Mucosa of gallbladder (tissue), 1 donor: ENCODE measurements at regions not wholly inside any gene's neighbourhood (a gene's known extent, or its start where the extent isn't known, plus 50 kb on each side); places are given as distances from the start of the nearest gene placed in this dataset.
A peak's percentile ranks its signal among the peaks of the same experiment; 100 is the strongest.

Experiments
- DNase-seq: peaks from one replicate; pipeline ENCODE4 v3.0.0-alpha.2; 2020; ENCODE audit warnings: low spot score
- donor health status: DM: no; HTN: no; CAD: no.

DNA sequence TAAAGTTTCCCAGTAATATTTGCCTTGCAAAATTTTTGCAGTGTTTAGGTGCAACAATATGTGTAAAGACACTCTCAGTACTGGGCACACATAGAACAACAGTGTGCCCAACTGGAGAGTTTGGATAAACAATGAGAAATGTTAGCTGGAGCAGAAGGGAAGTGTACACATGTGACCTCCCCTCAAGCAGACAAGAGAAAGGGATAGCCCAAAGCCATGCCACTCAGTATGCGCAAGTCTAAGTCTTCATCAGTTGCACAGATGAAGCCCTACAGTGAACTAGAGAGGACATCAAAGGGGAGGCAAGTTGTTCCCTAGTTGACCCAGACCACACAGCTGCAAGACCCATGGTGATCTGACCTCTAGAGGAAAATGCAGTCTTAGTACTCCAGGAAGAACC lies 97.9 kb upstream of the CDH11 start:
- no peak for DNase-seq

- DNase-seq, result no peak
Observed at GRCh38 chr16:65218348-65218747, 96.5 kb upstream of the CDH11 start.

GRCh38 chr16:65213866-65214595 lies 92.2 kb upstream of the CDH11 start:
- no peak for DNase-seq

- no peak for DNase-seq
Observed at GRCh38 chr16:65212791-65213190, 90.9 kb upstream of the CDH11 start.

DNA sequence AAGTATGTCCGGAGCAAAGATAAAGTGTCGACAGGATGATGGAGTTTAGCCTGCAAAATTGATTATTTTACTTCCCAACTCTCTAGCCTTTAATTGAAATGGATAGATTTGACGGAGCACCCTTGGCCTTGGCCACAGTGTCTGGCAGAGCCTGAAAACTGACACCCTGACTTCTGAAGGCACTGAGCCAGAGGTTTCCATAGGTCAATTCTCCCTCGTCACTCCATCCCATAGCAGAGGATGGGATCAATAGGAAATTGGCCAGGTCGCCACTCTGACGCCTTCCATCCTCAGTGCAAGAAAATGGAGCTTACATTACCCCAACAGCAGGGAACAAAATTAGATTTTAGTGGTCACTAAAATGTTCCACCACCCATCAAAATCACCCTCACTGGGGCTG lies 90.4 kb upstream of the CDH11 start:
- no peak for DNase-seq

DNA sequence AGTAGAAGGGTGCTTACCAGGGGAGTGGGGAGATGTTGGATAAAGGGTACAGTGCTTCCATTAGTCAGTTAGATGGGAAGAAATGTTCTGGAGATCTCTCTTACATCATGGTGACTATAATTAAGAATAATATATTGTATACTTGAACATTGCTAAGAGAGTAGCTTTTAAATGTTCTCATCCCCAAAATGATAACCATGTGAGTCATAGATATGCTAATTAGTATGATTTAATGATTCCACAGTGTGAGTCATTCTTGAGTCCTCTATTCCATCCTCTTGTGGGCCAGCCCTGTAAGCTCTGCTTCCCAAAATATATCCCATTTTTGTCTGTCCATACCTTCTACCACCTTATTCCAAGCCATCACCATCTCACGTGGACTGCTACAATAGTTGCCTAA lies 80.6 kb upstream of the CDH11 start:
- no peak for DNase-seq

- no peak for DNase-seq
Observed at GRCh38 chr16:65201511-65201910, 79.6 kb upstream of the CDH11 start.

DNA sequence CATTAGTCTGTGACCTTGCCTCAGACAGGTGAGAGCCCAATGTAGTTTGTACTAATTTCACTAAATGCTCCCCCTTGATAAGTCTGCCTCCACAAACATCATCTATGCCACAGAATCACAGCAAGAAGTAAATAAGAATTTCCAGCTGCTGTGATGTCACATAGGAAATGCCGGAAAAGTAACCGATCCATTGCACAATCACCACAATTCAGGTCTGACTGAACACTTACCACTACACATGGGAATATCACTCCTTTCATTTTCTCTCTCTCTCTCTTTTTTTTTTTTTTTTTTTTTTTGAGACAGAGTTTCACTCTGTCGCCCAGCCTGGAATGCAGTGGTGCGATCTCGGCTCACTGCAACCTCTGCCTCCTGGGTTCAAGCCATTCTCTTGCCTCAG lies 79.0 kb upstream of the CDH11 start:
- no peak for DNase-seq

- no peak for DNase-seq
Observed at GRCh38 chr16:65200156-65200773, 78.4 kb upstream of the CDH11 start.

GRCh38 chr16:65196420-65197075 lies 74.7 kb upstream of the CDH11 start:
- no peak for DNase-seq

GRCh38 chr16:65195998-65196397 lies 74.1 kb upstream of the CDH11 start:
- no peak for DNase-seq

- no peak for DNase-seq
Observed at GRCh38 chr16:65185241-65185778, 63.4 kb upstream of the CDH11 start.

- no peak for DNase-seq
Observed at GRCh38 chr16:65181071-65181561, 59.3 kb upstream of the CDH11 start.

GRCh38 chr16:65178151-65178550 lies 56.3 kb upstream of the CDH11 start:
- no peak for DNase-seq

DNA sequence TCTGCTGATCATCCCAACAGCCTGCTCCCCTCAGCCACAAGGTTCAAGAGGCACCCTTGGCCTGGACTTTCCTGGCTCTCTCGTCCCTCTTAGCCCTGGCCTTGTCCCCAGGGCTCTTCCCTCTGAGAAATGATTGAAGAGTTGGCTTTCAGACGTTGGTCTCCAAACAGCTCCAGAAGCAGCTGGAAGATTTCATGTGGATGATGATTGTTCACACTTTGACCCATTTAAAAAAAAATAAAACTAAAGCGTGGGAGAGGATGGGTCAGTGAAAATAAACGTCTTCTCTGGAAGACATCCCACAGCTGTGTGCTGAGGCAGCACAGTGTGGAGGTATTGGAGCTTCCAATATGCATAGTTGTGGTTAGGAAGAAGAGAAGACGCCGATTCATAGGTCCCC lies 54.7 kb upstream of the CDH11 start:
- peak; percentile 18 for DNase-seq

DNA sequence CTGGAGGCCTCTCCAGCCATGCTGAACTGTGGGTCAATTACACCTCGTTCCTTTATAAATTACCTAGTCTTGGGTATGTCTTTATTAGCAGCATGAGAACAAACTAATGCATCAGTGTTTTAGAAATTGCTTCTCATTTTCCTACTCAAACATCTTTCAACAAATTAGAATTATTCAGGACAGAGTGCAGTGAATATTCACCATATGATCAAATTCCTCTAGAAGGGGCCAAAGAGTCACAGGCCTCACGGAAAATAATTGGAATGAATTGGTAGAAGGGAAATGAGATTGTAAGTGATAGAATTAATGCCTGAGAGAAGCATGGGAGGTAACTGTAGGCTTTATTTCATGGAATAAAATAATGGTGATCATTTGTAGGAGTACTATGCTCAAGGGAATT lies 50.5 kb upstream of the CDH11 start:
- no peak for DNase-seq
